Heart right ventricle (tissue), 16 donors: ENCODE measurements at regions not wholly inside any gene's neighbourhood (a gene's known extent, or its start where the extent isn't known, plus 50 kb on each side); places are given as distances from the start of the nearest gene placed in this dataset.

ENCODE experiments used
- ATAC-seq, 8 donors: fragments of 200-7000 bp; cut with Tn5 transposase; one replicate each; pipeline ENCODE4 v1.9.1; 2020; ENCODE audit warnings: mild to moderate bottlenecking in 8 of 8, moderate library complexity in 8 of 8, moderate number of reproducible peaks in 1 of 8
- DNase-seq, 2 donors: peaks; one replicate each; pipeline ENCODE4 v3.0.0-alpha.2; 2020
- H3K27ac ChIP-seq, 10 donors: fragments of 200-600 bp; sonication (generic) in 2 of 10; one replicate each; pipeline versions ENCODE4 v1.5.0 to v1.8.0; 2020 to 2022; ENCODE audit warnings: mild to moderate bottlenecking in 3 of 10
- H3K27me3 ChIP-seq, 7 donors: fragments of 200-600 bp; one replicate each; pipeline ENCODE4 v1.8.0; 2021 to 2022; ENCODE audit warnings: mild to moderate bottlenecking in 2 of 7
- H3K36me3 ChIP-seq, 9 donors: fragments of 200-600 bp; sonication (generic) in 1 of 9; one replicate each; pipeline versions ENCODE4 v1.5.0 to v1.8.0; 2020 to 2022; ENCODE audit warnings: mild to moderate bottlenecking in 2 of 9
- H3K4me1 ChIP-seq, 9 donors: fragments of 200-600 bp; sonication (generic) in 1 of 9; one replicate each; pipeline versions ENCODE4 v1.5.0 to v1.8.0; 2020 to 2022; ENCODE audit warnings: mild to moderate bottlenecking in 4 of 9
- H3K4me3 ChIP-seq, 10 donors: fragments of 200-600 bp; sonication (generic) in 2 of 10; one replicate each; pipeline versions ENCODE4 v1.5.0 to v1.8.0; 2020 to 2022; ENCODE audit warnings: mild to moderate bottlenecking in 7 of 10, moderate library complexity in 2 of 10
- H3K9me3 ChIP-seq, 11 donors: fragments of 200-600 bp in 10 of 11; sonication (generic) in 2 of 11; one replicate each; pipeline versions ENCODE4 v1.5.0 to v1.8.0; 2013 to 2022; ENCODE audit warnings: mild to moderate bottlenecking in 2 of 11, control low read depth in 1 of 11, moderate library complexity in 1 of 11
- CTCF ChIP-seq, 9 donors: fragments of 200-600 bp; sonication (generic) in 2 of 9; IDR thresholded peaks; one replicate each; pipeline versions ENCODE4 v1.5.0 to v1.8.0; 2021 to 2022; ENCODE audit warnings: antibody characterized with exemption in 9 of 9, mild to moderate bottlenecking in 5 of 9, moderate library complexity in 1 of 9
- WGBS, 2 donors: extraction: QIAGEN DNeasy Blood & Tissue Kit; methylation state at CpG; one replicate each; pipeline ENCODE4 v1.1.7; 2013; ENCODE audit warnings: inconsistent platforms in 1 of 2; 5-methylcytosine and 5-hydroxymethylcytosine counted together
- intact Hi-C, 10 donors: fragments of 100-400 bp; cut with DNase I; formaldehyde crosslinking; loops; one replicate each; pipeline versions ENCODE4 v1.11.1 to v1.14.2; 2022
- donor health status: Arrhythmogenic right ventricular cardiomyopathy.
- donor health status: ischemic (EF 13 %, LVEDD 7.1; RV severe dilation, severe dysfunction).
- donor health status: healthy with polysubstance abuse.
- donor health status: DM: no; HTN: yes; CAD: no.
- donor health status: DM: no; HTN: no; CAD: no.
- donor health status: ischemic (EF 25% LVEDD 6.9; RV normal size, moderate dysfunction).
- donor health status: ischemic (EF 25% LVEDD 5.7; RV mildly dilated, moderate dysfunction).
- donor health status: healthy.
- donor health status: DM: yes; HTN: yes; CAD: no.
- donor health status: Ischemic cardiomyopathy.
- donor health status: ischemic (EF 35%, LVEDD 5.7; RV mildly dilated, moderate dysfunction).
- donor health status: nonischemic (EF 11% LVEDD 7.7; RV severe dilation, severe dysfunction).
- donor health status: DM: yes; HTN: yes; CAD: no.
- donor health status: PGD.
- donor health status: ischemic (EF 29% LVEDD 5.4; RV normal size, mild dysfunction).
- donor health status: nonischemic (EF 23%, LVEDD 6.1; RV moderate dilation, normal function).

GRCh38 chr2:65831509-65831908 is 399.1 kb upstream of the SPRED2 start:
- intact Hi-C loops = no loop called here
- DNase-seq (peak in 1 of 2 donors; percentile 6), ATAC-seq (peak in 4 of 8 donors; percentile 58 to 74 (median 70))
- TF ChIP-seq CTCF (IDR thresholded peaks at IDR 0.05) = no peak
- no peak overlapping the region for H3K27ac ChIP-seq
- 33 to 38% methylated on average over 1 of the region's 1 CpG for WGBS, 2 donors
- H3K36me3 ChIP-seq = no peaks in the 10 kb centered on the region
- H3K9me3 ChIP-seq = no peaks in the 10 kb centered on the region
- peaks cover 0 to 4% (median 0%) of the 10 kb centered on the region in 7 donors for H3K27me3 ChIP-seq
- H3K4me3 ChIP-seq = no peak overlapping the region
- no peaks in the 10 kb centered on the region for H3K4me1 ChIP-seq

GRCh38 chr2:65826567-65826966 is 394.2 kb upstream of the SPRED2 start:
- H3K4me3 ChIP-seq = no peak overlapping the region
- WGBS, 2 donors = 29 to 31% methylated on average over 1 of the region's 1 CpG
- no peak for TF ChIP-seq CTCF (IDR thresholded peaks at IDR 0.05)
- H3K36me3 ChIP-seq = no peaks in the 10 kb centered on the region
- intact Hi-C loops = no loop called here
- H3K4me1 ChIP-seq = no peaks in the 10 kb centered on the region
- ATAC-seq = peak in 2 of 8 donors; percentile 61 to 79
- H3K9me3 ChIP-seq = peaks cover 0 to 12% (median 0%) of the 10 kb centered on the region in 11 donors
- H3K27ac ChIP-seq = no peak overlapping the region
- H3K27me3 ChIP-seq = no peaks in the 10 kb centered on the region
- peak in 1 of 2 donors; percentile 18 for DNase-seq

GRCh38 chr2:65823511-65823910 is 391.1 kb upstream of the SPRED2 start:
- no peak for ATAC-seq
- no peak overlapping the region for H3K27ac ChIP-seq
- no peak for DNase-seq
- no peaks in the 10 kb centered on the region for H3K36me3 ChIP-seq
- H3K27me3 ChIP-seq = peaks cover 0 to 5% (median 0%) of the 10 kb centered on the region in 7 donors
- 67 to 75% methylated on average over 4 of the region's 4 CpGs for WGBS, 2 donors
- no peak for TF ChIP-seq CTCF (IDR thresholded peaks at IDR 0.05)
- peaks cover 0 to 12% (median 0%) of the 10 kb centered on the region in 11 donors for H3K9me3 ChIP-seq
- H3K4me3 ChIP-seq = no peak overlapping the region
- intact Hi-C loops = no loop called here
- H3K4me1 ChIP-seq = no peaks in the 10 kb centered on the region

- Histone ChIP-seq H3K4me3 (no peak overlapping the region), H3K27ac (no peak overlapping the region), H3K36me3 (no peaks in the 10 kb centered on the region), H3K4me1 (no peaks in the 10 kb centered on the region), H3K9me3 (peaks cover 0 to 12% (median 0%) of the 10 kb centered on the region in 11 donors), H3K27me3 (peaks cover 0 to 5% (median 0%) of the 10 kb centered on the region in 7 donors)
- WGBS, 2 donors = 79 to 81% methylated on average over 6 of the region's 6 CpGs
- TF ChIP-seq CTCF (IDR thresholded peaks at IDR 0.05) = no peak
- intact Hi-C loops = no loop called here
- ATAC-seq = no peak
- DNase-seq = no peak
Observed at GRCh38 chr2:65820454-65820853, 388.1 kb upstream of the SPRED2 start.
